ENCODE measurements at regions not wholly inside any gene's neighbourhood (a gene's known extent, or its start where the extent isn't known, plus 50 kb on each side); places are given as distances from the start of the nearest gene placed in this dataset.

- TF ChIP-seq CTCF (IDR thresholded peaks at IDR 0.05), result no peak
- TF ChIP-seq POLR2A (IDR thresholded peaks at IDR 0.05), result no peak
Measured at GRCh38 chr2:104702031-104702850, 151.7 kb upstream of the POU3F3 start.

All from uterus (tissue), 2 donors.